SK-N-SH (cell line): ENCODE measurements at regions not wholly inside any gene's neighbourhood (a gene's known extent, or its start where the extent isn't known, plus 50 kb on each side); places are given as distances from the start of the nearest gene placed in this dataset.

ENCODE experiments used
- CTCF ChIA-PET: fragments of 300-600, 350-600 bp; formaldehyde crosslinking; extraction: SDS; loops from one replicate; lab custom pipeline; 2021; lab: Yijun Ruan, JAX
- POLR2A ChIA-PET: fragments of 350-600 bp; sonication (Branson Sonifier 250); formaldehyde crosslinking; extraction: SDS; loops from one replicate; lab custom pipeline; 2020; ENCODE audit warnings: antibody characterized with exemption, inconsistent platforms; lab: Yijun Ruan, JAX
- DNase-seq: peaks from one replicate; pipeline ENCODE4 v3.0.0; 2012
- H2AFZ ChIP-seq: fragments of 200-600 bp; sonication (generic); 2 replicates; pipeline ENCODE4 v1.8.1; 2016; ENCODE audit warnings: antibody characterized with exemption, mild to moderate bottlenecking, low read depth
- H3F3A ChIP-seq: fragments of 200-600 bp; sonication (generic); replicated peaks from 2 replicates; pipeline ENCODE3; 2016; ENCODE audit warnings: antibody characterized with exemption, mild to moderate bottlenecking; ENCODE audit not compliant: insufficient read depth
- H3K27ac ChIP-seq, 2 experiments: fragments of 200-500 bp in 1 of 2; fragments of 200-600 bp in 1 of 2; sonication (Bioruptor generic) in 1 of 2; sonication (generic), shearing (Covaris generic) in 1 of 2; 2 replicates each; pipeline versions ENCODE4 v1.5.1 to v1.6.1; 2014 to 2016; ENCODE audit warnings: low read depth in 2 of 2, inconsistent platforms in 1 of 2, low read length in 1 of 2, mild to moderate bottlenecking in 1 of 2, mixed read lengths in 1 of 2
- H3K27me3 ChIP-seq: fragments of 200-600 bp; sonication (generic), shearing (Covaris generic); 2 replicates; pipeline ENCODE4 v1.6.1; 2016; ENCODE audit warnings: mixed run types; ENCODE audit not compliant: insufficient read depth
- H3K36me3 ChIP-seq, 2 experiments: fragments of 200-500 bp in 1 of 2; fragments of 200-600 bp in 1 of 2; sonication (Bioruptor generic) in 1 of 2; sonication (generic) in 1 of 2; replicated peaks in 1 of 2; 2 replicates each; pipeline versions ENCODE3 to v1.5.1; 2014 to 2016; ENCODE audit warnings: low read length in 1 of 2, mild to moderate bottlenecking in 1 of 2; ENCODE audit not compliant: insufficient read depth in 2 of 2, control insufficient read depth in 1 of 2
- H3K4me1 ChIP-seq, 2 experiments: fragments of 200-500 bp in 1 of 2; fragments of 200-600 bp in 1 of 2; sonication (Bioruptor generic) in 1 of 2; sonication (generic), shearing (Covaris generic) in 1 of 2; 2 replicates each; pipeline versions ENCODE4 v1.5.1 to v1.6.1; 2014 to 2016; ENCODE audit warnings: low read depth in 1 of 2, low read length in 1 of 2, mixed run types in 1 of 2; ENCODE audit not compliant: insufficient read depth in 2 of 2, control insufficient read depth in 1 of 2
- H3K4me2 ChIP-seq: fragments of 200-600 bp; sonication (generic), shearing (Covaris generic); 2 replicates; pipeline ENCODE4 v1.6.1; 2017; ENCODE audit warnings: mixed run types
- H3K4me3 ChIP-seq, 2 experiments: fragments of 200-500 bp in 1 of 2; fragments of 200-600 bp in 1 of 2; sonication (Bioruptor generic) in 1 of 2; sonication (generic), shearing (Covaris generic) in 1 of 2; 2 replicates each; pipeline versions ENCODE4 v1.5.1 to v1.8.1; 2014 to 2016; ENCODE audit warnings: low read depth in 2 of 2, inconsistent platforms in 1 of 2, low read length in 1 of 2, mild to moderate bottlenecking in 1 of 2, mixed read lengths in 1 of 2, moderate library complexity in 1 of 2
- H3K79me2 ChIP-seq: fragments of 200-600 bp; sonication (generic); 2 replicates; pipeline ENCODE4 v1.8.1; 2017; ENCODE audit warnings: mild to moderate bottlenecking; ENCODE audit not compliant: insufficient read depth
- H3K9ac ChIP-seq: fragments of 200-600 bp; sonication (generic); 2 replicates; pipeline ENCODE4 v1.6.1; 2017; ENCODE audit warnings: mixed run types
- H3K9me2 ChIP-seq: fragments of 200-600 bp; sonication (generic); 2 replicates; pipeline ENCODE4 v1.6.1; 2017; ENCODE audit warnings: mixed run types
- H3K9me3 ChIP-seq: fragments of 200-600 bp; sonication (generic); 2 replicates; pipeline ENCODE4 v1.6.1; 2017; ENCODE audit warnings: mixed run types, mild to moderate bottlenecking, moderate library complexity
- H4K20me1 ChIP-seq: fragments of 200-600 bp; sonication (generic); 2 replicates; pipeline ENCODE4 v1.6.1; 2017; ENCODE audit warnings: mild to moderate bottlenecking, mixed run types; ENCODE audit not compliant: insufficient read depth
- ELF1 ChIP-seq: IDR thresholded peaks from 2 replicates; pipeline ENCODE4 v1.4.0; 2012
- EZH2phosphoT487 ChIP-seq: fragments of 200-600 bp; sonication (generic); IDR thresholded peaks from 2 replicates; pipeline ENCODE4 v1.6.1; 2017; ENCODE audit warnings: low read depth, mixed run types, mild to moderate bottlenecking, antibody characterized with exemption, moderate library complexity, borderline replicate concordance
- FOSL2 ChIP-seq: IDR thresholded peaks from 2 replicates; pipeline ENCODE4 v1.4.0; 2012; ENCODE audit warnings: low read depth, mild to moderate bottlenecking, moderate library complexity, borderline replicate concordance
- FOXJ3 ChIP-seq: sonication (generic); formaldehyde crosslinking; IDR thresholded peaks from 2 replicates; pipeline ENCODE4 v1.5.1; 2020; ENCODE audit warnings: mild to moderate bottlenecking, missing genetic modification reagents
- FOXM1 ChIP-seq: IDR thresholded peaks from 2 replicates; pipeline ENCODE4 v1.4.0; 2012; ENCODE audit warnings: low read depth, mild to moderate bottlenecking
- MEF2A ChIP-seq: IDR thresholded peaks from 2 replicates; pipeline ENCODE4 v1.4.0; 2012; ENCODE audit warnings: low read depth, borderline replicate concordance
- MXI1 ChIP-seq: IDR thresholded peaks from 2 replicates; pipeline ENCODE4 v1.6.1; 2012; ENCODE audit warnings: mild to moderate bottlenecking, low read depth, low read length, improper control_type of control experiment
- PBX3 ChIP-seq: IDR thresholded peaks from 2 replicates; pipeline ENCODE4; 2012
- RFX5 ChIP-seq: IDR thresholded peaks from 2 replicates; pipeline ENCODE4 v1.6.1; 2012; ENCODE audit warnings: mild to moderate bottlenecking, improper control_type of control experiment, low read length
- SIN3A ChIP-seq: IDR thresholded peaks from 2 replicates; pipeline ENCODE4 v1.6.1; 2012; ENCODE audit warnings: low read depth, mild to moderate bottlenecking, low read length, moderate library complexity, borderline replicate concordance
- SMC3 ChIP-seq: IDR thresholded peaks from 2 replicates; pipeline ENCODE4 v1.6.1; 2012; ENCODE audit warnings: low read depth, low read length, improper control_type of control experiment
- TAF1 ChIP-seq: IDR thresholded peaks from 2 replicates; pipeline ENCODE4 v1.6.1; 2012; ENCODE audit warnings: low read depth, mild to moderate bottlenecking, low read length, moderate library complexity, borderline replicate concordance
- ZBTB33 ChIP-seq: IDR thresholded peaks from 2 replicates; pipeline ENCODE4 v1.4.0; 2012; ENCODE audit warnings: low read depth, borderline replicate concordance
- WGBS: methylation state at CpG from one replicate; pipeline ENCODE4 v1.1.6; 2017; ENCODE audit warnings: low lambda C conversion rate; 5-methylcytosine and 5-hydroxymethylcytosine counted together
- TF ChIP-seq, protein P1 (sequence below): IDR thresholded peaks from 2 replicates; pipeline ENCODE4 v1.6.1; 2012; ENCODE audit warnings: mild to moderate bottlenecking, low read depth, low read length, moderate library complexity
- TF ChIP-seq, protein P2 (sequence below): IDR thresholded peaks from 2 replicates; pipeline ENCODE4 v1.4.0; 2012; ENCODE audit warnings: low read depth
- TF ChIP-seq, protein P3 (sequence below): IDR thresholded peaks from 2 replicates; pipeline ENCODE4 v1.4.0; 2012; ENCODE audit warnings: low read depth, borderline replicate concordance
- TF ChIP-seq, protein P4 (sequence below): fragments of 150-350 bp; IDR thresholded peaks from 2 replicates; pipeline ENCODE4 v1.6.1; 2016; ENCODE audit warnings: mild to moderate bottlenecking, low read depth, low read length

GRCh38 chr10:46224414-46224682 is 62.4 kb upstream of the ANTXRL start (continued):
- TF ChIP-seq PBX3: no peak
- TF ChIP-seq ELF1: no peak
- TF ChIP-seq, protein P1, sequence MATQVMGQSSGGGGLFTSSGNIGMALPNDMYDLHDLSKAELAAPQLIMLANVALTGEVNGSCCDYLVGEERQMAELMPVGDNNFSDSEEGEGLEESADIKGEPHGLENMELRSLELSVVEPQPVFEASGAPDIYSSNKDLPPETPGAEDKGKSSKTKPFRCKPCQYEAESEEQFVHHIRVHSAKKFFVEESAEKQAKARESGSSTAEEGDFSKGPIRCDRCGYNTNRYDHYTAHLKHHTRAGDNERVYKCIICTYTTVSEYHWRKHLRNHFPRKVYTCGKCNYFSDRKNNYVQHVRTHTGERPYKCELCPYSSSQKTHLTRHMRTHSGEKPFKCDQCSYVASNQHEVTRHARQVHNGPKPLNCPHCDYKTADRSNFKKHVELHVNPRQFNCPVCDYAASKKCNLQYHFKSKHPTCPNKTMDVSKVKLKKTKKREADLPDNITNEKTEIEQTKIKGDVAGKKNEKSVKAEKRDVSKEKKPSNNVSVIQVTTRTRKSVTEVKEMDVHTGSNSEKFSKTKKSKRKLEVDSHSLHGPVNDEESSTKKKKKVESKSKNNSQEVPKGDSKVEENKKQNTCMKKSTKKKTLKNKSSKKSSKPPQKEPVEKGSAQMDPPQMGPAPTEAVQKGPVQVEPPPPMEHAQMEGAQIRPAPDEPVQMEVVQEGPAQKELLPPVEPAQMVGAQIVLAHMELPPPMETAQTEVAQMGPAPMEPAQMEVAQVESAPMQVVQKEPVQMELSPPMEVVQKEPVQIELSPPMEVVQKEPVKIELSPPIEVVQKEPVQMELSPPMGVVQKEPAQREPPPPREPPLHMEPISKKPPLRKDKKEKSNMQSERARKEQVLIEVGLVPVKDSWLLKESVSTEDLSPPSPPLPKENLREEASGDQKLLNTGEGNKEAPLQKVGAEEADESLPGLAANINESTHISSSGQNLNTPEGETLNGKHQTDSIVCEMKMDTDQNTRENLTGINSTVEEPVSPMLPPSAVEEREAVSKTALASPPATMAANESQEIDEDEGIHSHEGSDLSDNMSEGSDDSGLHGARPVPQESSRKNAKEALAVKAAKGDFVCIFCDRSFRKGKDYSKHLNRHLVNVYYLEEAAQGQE: no peak
- TF ChIP-seq MXI1: no peak

- no peak overlapping the region for H3K4me3 ChIP-seq
- no peaks in the 10 kb centered on the region for H3K27me3 ChIP-seq
- H3K9me2 ChIP-seq: no peaks in the 10 kb centered on the region
- H3K36me3 ChIP-seq: no peaks in the 10 kb centered on the region
- H3K9me3 ChIP-seq: no peaks in the 10 kb centered on the region
- CTCF ChIA-PET: interaction anchor here (1.0 to 8.4 kb wide), 4 partner anchors 30 to 206 kb away, joined by 3 to 136 read pairs (median 4); no protein-coding TSS in a partner anchor
- no peaks in the 10 kb centered on the region for H3F3A ChIP-seq
- no peak overlapping the region for H3K9ac ChIP-seq
- WGBS: 75% methylated on average over 5 of the region's 5 CpGs
- no peak overlapping the region for H2AFZ ChIP-seq
- no peak for DNase-seq
- POLR2A ChIA-PET: no interaction called here
- H3K4me2 ChIP-seq: no peak overlapping the region
- no peaks in the 10 kb centered on the region for H4K20me1 ChIP-seq
- no peak overlapping the region for H3K27ac ChIP-seq
- peaks cover 0 to 18% of the 10 kb centered on the region in 2 experiments; a peak in 1 of 4 replicates for H3K4me1 ChIP-seq
- no peaks in the 10 kb centered on the region for H3K79me2 ChIP-seq
- TF ChIP-seq, protein P2, sequence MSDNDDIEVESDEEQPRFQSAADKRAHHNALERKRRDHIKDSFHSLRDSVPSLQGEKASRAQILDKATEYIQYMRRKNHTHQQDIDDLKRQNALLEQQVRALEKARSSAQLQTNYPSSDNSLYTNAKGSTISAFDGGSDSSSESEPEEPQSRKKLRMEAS: no peak
- TF ChIP-seq, protein P3, sequence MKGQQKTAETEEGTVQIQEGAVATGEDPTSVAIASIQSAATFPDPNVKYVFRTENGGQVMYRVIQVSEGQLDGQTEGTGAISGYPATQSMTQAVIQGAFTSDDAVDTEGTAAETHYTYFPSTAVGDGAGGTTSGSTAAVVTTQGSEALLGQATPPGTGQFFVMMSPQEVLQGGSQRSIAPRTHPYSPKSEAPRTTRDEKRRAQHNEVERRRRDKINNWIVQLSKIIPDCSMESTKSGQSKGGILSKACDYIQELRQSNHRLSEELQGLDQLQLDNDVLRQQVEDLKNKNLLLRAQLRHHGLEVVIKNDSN: no peak
- TF ChIP-seq EZH2phosphoT487 (no peak), FOSL2 (no peak), RFX5 (no peak), FOXJ3 (CRISPR knock-in tag) (no peak), PBX3 (no peak), SIN3A (no peak), MEF2A (no peak), SMC3 (no peak), TAF1 (no peak), FOXM1 (no peak), MXI1 (no peak), ZBTB33 (no peak)
- TF ChIP-seq, protein P1: no peak
- TF ChIP-seq, protein P4, sequence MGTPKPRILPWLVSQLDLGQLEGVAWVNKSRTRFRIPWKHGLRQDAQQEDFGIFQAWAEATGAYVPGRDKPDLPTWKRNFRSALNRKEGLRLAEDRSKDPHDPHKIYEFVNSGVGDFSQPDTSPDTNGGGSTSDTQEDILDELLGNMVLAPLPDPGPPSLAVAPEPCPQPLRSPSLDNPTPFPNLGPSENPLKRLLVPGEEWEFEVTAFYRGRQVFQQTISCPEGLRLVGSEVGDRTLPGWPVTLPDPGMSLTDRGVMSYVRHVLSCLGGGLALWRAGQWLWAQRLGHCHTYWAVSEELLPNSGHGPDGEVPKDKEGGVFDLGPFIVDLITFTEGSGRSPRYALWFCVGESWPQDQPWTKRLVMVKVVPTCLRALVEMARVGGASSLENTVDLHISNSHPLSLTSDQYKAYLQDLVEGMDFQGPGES: no peak
Measured at GRCh38 chr10:46225597-46225996, 61.2 kb upstream of the ANTXRL start.
